A673 (cell line): ENCODE measurements at regions not wholly inside any gene's neighbourhood (a gene's known extent, or its start where the extent isn't known, plus 50 kb on each side); places are given as distances from the start of the nearest gene placed in this dataset.

Experiments used
- BruUV-seq: library from RNA; stranded (reverse); fragments of 400-500 nt; replicated peaks from 2 replicates; lab custom pipeline; 2021; lab: Mats Ljungman, UMichigan
- CTCF ChIA-PET: fragments of 300-600 bp; sonication (Branson Sonifier 250); formaldehyde crosslinking; loops from one replicate; lab custom pipeline; 2022; ENCODE audit warnings: antibody characterized with exemption; lab: Charles Lee
- POLR2A ChIA-PET: fragments of 300-600 bp; sonication (Branson Sonifier 250); formaldehyde crosslinking; loops from one replicate; lab custom pipeline; 2022; ENCODE audit warnings: antibody characterized with exemption; ENCODE audit not compliant: low non-redundant PET; lab: Charles Lee
- DNase-seq: peaks from one replicate; pipeline ENCODE4 v3.0.0-alpha.2; 2015; ENCODE audit warnings: low spot score
- H3K27ac ChIP-seq: fragments of 200-600 bp; sonication (generic); 2 replicates; pipeline ENCODE4 v1.5.1; 2016; ENCODE audit warnings: mixed run types, low read depth, mild to moderate bottlenecking, mixed read lengths, antibody characterized with exemption, low read length; ENCODE audit not compliant: poor library complexity, severe bottlenecking
- H3K27me3 ChIP-seq: fragments of 200-600 bp; sonication (generic); replicated peaks from 2 replicates; pipeline ENCODE4 v1.6.1; 2017; ENCODE audit warnings: mixed run types, low read depth, mild to moderate bottlenecking, mixed read lengths, antibody characterized with exemption, low read length; ENCODE audit not compliant: insufficient read depth, poor library complexity
- H3K36me3 ChIP-seq: fragments of 200-600 bp; sonication (generic); 2 replicates; pipeline ENCODE4 v1.6.1; 2016; ENCODE audit warnings: mixed run types, mild to moderate bottlenecking, mixed read lengths, antibody characterized with exemption, low read length; ENCODE audit not compliant: insufficient read depth, poor library complexity, severe bottlenecking
- H3K4me1 ChIP-seq: fragments of 200-600 bp; sonication (generic); 2 replicates; pipeline ENCODE4 v1.6.1; 2017; ENCODE audit warnings: mixed run types, mild to moderate bottlenecking, mixed read lengths, antibody characterized with exemption, low read length; ENCODE audit not compliant: insufficient read depth, poor library complexity, severe bottlenecking
- H3K4me3 ChIP-seq: fragments of 200-600 bp; sonication (generic); 2 replicates; pipeline ENCODE4 v1.5.1; 2016; ENCODE audit warnings: low read depth, mixed run types, mild to moderate bottlenecking, mixed read lengths, low read length; ENCODE audit not compliant: poor library complexity, severe bottlenecking
- H3K9me3 ChIP-seq: fragments of 200-600 bp; sonication (generic); 2 replicates; pipeline ENCODE4 v1.6.1; 2016; ENCODE audit warnings: mixed run types, low read depth, mild to moderate bottlenecking, mixed read lengths, antibody characterized with exemption, low read length; ENCODE audit not compliant: poor library complexity, severe bottlenecking
- EZH2 ChIP-seq: fragments of 200-600 bp; sonication (generic); IDR thresholded peaks from 2 replicates; pipeline ENCODE4 v1.6.1; 2017; ENCODE audit warnings: borderline replicate concordance, low read depth, mild to moderate bottlenecking, mixed read lengths, antibody characterized with exemption, low read length; ENCODE audit not compliant: poor library complexity, severe bottlenecking
- intact Hi-C: fragments of 100-400 bp; cut with micrococcal nuclease; formaldehyde crosslinking; loops from one replicate; pipeline ENCODE4 v1.10.0; 2022; ENCODE audit not compliant: unreplicated experiment
- TF ChIP-seq, protein P1 (sequence below): fragments of 300-800, 200-600 bp; sonication (generic); conservative IDR thresholded peaks from 2 replicates; pipeline ENCODE4 v1.5.1; 2017; ENCODE audit warnings: low read depth, mild to moderate bottlenecking, antibody characterized with exemption, low read length, moderate library complexity, mixed read lengths

DNA sequence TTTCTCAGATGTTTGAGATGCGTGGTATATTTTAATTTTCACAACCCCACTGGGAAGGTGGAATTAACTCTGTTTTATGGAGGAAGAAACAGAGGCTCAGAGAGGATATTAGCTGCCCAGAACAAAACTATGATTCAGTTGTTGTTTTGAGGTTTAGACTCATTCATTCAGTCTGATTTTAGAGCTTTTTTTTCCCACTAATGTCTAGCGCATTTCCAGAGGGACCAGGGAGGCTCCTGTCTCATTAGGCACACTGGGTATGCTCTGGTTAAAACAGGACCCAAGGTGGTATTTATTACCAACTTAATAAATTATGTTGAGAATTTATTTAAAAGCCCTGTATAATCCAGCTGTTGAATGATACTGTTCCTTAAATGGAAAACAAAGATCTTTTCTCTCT, 272.0 kb upstream of the RGMA start:
- BruUV-seq: no TSS peak
- CTCF ChIA-PET: no interaction called here
- H3K9me3 ChIP-seq: no peaks in the 10 kb centered on the region
- no peaks in the 10 kb centered on the region for H3K36me3 ChIP-seq
- intact Hi-C loops: no loop called here
- no peak overlapping the region for H3K4me3 ChIP-seq
- POLR2A ChIA-PET: no interaction called here
- H3K27ac ChIP-seq: no peak overlapping the region
- TF ChIP-seq EZH2: no peak
- TF ChIP-seq, protein P1, sequence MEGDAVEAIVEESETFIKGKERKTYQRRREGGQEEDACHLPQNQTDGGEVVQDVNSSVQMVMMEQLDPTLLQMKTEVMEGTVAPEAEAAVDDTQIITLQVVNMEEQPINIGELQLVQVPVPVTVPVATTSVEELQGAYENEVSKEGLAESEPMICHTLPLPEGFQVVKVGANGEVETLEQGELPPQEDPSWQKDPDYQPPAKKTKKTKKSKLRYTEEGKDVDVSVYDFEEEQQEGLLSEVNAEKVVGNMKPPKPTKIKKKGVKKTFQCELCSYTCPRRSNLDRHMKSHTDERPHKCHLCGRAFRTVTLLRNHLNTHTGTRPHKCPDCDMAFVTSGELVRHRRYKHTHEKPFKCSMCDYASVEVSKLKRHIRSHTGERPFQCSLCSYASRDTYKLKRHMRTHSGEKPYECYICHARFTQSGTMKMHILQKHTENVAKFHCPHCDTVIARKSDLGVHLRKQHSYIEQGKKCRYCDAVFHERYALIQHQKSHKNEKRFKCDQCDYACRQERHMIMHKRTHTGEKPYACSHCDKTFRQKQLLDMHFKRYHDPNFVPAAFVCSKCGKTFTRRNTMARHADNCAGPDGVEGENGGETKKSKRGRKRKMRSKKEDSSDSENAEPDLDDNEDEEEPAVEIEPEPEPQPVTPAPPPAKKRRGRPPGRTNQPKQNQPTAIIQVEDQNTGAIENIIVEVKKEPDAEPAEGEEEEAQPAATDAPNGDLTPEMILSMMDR: no peak
- H3K27me3 ChIP-seq: no peaks in the 10 kb centered on the region
- DNase-seq: no peak
- no peaks in the 10 kb centered on the region for H3K4me1 ChIP-seq

DNA sequence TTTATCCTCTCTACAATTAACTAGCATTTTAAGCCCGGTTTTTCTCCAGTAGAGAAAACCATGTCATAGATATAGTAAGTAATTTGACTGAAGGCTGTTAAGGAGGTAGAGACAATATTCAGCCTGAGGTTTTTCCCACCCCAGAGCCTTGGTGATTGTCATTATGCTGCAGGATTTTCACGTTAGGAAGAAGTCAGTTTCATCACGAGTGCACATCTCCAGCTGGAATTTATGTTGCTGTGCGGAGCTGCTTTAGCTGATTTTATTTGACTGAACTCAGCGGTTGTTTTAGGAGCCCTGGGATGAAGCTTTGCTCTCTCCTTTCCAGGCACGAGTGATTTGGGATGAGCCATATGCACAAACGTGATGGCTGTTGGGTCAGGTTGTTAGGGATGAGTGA, 271.3 kb upstream of the RGMA start:
- DNase-seq: no peak
- H3K4me1 ChIP-seq: no peaks in the 10 kb centered on the region
- intact Hi-C loops: no loop called here
- H3K27ac ChIP-seq: no peak overlapping the region
- CTCF ChIA-PET: no interaction called here
- no peaks in the 10 kb centered on the region for H3K27me3 ChIP-seq
- BruUV-seq: no TSS peak
- H3K9me3 ChIP-seq: no peaks in the 10 kb centered on the region
- H3K36me3 ChIP-seq: no peaks in the 10 kb centered on the region
- no peak overlapping the region for H3K4me3 ChIP-seq
- POLR2A ChIA-PET: no interaction called here
- TF ChIP-seq, protein P1: no peak
- TF ChIP-seq EZH2: no peak

DNA sequence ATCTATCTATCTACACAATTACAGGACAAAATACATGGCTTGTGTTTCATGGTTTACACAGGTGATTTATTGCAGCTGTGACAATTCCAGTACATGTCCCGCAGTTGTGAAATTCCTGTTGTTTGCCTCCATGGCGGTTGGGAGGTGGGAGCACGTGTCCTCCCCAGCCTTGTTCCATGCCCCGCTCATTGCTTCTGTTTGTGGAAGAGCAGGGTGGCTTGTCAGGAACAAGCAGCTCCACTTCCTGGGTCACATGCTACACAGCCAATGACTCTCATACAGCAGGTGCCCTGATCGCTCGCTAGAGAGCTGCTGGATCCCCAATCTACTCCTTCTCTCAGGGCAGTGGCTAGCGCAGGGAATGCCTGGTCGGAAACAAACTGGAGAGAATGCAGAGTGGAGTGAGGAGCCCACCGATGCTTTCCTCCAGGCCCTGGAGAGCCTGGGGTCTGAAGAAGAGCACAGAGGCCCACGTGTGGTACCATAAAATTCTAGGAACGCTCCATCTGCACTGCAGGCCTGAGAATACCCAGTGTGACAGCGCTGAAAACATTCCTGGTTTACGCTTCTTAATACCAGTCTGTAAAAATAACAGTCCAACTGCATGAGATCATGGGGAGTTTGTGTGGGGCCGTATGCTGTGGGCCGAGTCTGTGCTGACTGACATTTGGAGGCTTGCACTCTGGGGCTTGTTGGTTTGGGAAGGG, 270.6 kb upstream of the RGMA start:
- H3K4me3 ChIP-seq: no peak overlapping the region
- no peak for TF ChIP-seq EZH2
- TF ChIP-seq, protein P1: no peak
- H3K9me3 ChIP-seq: no peaks in the 10 kb centered on the region
- H3K27me3 ChIP-seq: no peaks in the 10 kb centered on the region
- POLR2A ChIA-PET: no interaction called here
- intact Hi-C loops: no loop called here
- no peaks in the 10 kb centered on the region for H3K4me1 ChIP-seq
- DNase-seq: no peak
- no peaks in the 10 kb centered on the region for H3K36me3 ChIP-seq
- H3K27ac ChIP-seq: no peak overlapping the region
- CTCF ChIA-PET: no interaction called here
- BruUV-seq: no TSS peak
